Stimulated activated CD8-positive, alpha-beta memory T cell treated with anti-CD3 and anti-CD28 coated beads, Interleukin-12 subunit alpha, Interleukin-12 subunit beta, amount 100 ng/mL, for 24 hours (primary cell): ENCODE measurements at regions not wholly inside any gene's neighbourhood (a gene's known extent, or its start where the extent isn't known, plus 50 kb on each side); places are given as distances from the start of the nearest gene placed in this dataset.
"Not testable (repeated sequence)": the region's sequence is repeated elsewhere in the genome, so short reads cannot be mapped to it uniquely, and the experiment has no call there.

Experiments used
- DNase-seq: peaks from one replicate; pipeline ENCODE4 v3.0.0-alpha.2; 2020; ENCODE audit errors: extremely low read depth

DNA sequence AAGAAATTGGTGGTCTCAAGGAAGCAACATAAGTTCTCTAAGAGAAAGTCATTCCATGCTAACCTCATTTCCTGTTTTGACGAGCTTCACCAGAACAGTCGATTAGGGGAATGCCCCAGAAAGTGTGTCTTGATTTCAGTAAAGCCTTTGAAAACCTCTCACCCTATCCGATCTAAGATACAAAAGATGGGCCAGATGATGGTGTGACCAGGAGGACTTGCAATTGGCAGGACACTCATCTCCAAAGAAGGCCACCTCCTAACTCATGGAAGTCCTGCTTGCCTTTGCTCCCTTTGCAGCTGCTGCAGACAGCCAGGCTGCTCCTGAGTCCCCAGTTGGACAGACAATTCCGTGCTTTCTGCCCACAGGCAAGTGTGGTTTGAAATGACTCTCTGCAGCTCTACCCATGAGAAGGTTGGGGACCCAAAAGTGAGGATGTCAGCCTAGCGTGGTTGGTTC lies 304.2 kb downstream of the BCL2L11 start:
- not testable (repeated sequence) for DNase-seq

DNA sequence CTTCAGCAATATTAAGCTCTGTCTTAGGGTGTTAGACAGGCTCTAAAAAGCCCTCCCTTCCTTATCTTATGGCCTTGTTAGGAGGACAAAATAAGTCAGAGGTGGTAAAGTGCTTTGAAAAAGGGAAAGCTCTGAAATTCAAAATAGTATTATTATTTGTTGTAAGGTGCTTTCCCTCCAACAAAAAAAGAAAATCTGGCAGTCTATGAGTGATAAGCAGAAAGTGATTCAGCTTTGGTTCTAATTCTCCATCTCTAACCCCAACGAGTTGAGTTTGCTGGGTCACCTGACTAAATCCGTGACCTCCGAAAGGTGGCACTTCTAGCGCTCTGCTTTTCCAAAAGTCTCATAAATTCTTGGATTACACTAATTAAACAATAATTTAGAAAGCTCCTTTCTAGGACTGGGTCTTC lies 305.1 kb downstream of the BCL2L11 start:
- DNase-seq, result not testable (repeated sequence)

DNA sequence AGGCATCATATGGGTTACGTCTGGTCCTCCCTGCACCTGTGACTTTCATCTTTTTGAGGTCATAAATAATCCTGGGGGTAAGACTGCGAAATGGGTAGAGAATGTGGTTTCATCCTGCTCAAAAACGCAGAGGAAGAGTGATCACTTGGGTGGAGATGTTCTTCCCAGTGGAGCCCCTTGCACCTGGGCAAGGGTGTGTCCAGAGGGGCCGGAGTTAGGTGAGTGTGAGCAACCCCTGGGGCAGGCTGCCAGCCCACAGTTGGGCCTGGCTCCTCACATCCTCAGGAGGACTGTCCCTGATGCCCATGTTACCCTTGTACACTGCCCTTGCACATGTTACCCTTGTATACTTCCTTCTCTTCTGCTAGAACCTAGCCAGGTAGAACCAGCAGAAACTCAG lies 306.6 kb downstream of the BCL2L11 start:
- DNase-seq, result not testable (repeated sequence)

DNA sequence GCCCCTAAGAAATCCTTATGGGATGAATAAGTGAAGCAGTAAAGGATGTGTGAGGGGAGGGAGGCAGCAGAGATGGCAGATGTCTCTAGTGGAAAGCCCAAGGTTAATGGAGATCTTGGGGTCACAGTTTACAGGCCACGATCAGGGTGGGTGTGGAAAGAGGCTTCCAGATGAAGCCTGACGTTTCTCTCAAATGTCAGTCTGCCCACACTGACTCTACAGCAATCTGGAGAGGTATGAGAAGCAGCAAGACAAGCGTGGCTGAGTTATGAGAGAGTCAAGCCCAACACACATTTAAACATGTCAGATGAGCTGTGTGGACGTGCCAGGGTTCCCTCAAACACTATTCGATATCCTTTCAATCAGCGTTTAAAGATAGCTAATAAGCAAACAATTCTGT lies 308.2 kb downstream of the BCL2L11 start:
- not testable (repeated sequence) for DNase-seq

DNA sequence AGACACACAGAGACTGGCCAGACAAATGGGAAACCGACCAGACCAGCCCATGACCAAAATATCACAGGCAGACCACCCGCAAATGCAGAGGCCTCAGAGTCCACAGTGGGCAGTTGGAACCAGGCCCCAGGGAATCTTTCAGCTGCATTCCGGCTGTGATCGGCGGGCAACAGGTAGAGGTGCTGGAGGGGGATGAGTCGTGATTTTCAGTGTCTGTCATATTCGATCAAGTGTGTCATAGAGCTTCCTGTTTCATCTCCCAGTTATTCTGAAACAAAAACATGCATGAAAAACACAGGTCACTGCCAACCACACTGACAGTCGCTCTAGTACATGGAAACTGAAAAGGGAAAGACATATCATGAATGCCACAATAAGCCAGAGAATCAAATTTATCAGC lies 308.6 kb downstream of the BCL2L11 start:
- not testable (repeated sequence) for DNase-seq

DNA sequence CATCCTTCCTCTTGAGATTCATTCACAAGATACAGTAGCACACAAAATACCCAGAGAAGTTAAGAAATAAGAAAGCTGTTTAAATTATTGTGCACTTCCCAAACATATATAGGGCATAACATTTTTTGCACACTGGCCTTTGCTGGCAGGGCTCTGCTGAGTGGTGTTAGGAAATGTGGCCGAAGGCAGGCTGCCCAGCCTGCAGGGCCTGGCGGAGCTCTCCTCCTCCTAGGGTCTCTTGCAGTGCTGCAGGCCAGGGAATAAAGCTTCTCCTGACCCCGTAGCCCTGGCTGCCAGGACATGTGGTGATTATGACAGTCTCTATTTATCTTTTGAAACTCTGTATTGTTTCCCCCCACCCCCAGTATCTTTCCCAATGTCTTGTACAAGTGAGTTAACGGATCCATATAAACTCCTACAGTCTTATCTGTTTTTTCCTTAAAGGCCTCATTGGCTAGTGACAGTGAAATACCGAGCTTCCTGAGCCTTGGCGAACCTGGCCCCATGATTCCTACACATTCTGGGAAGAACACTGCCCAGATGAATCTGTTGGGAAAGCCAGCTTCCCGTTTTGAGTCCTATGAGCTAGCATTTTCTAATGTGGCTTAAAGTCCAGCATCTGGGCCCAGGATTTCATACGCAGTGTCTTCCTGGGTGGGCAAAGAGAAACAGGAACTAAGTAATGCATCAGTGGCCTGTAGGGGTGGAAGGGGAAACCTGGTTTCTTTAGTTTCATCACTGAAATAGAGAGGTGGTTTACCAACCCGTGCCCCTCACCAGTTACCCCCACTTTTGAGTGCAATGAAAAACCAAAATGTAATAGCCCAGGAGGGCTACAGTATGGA lies 310.3 kb downstream of the BCL2L11 start:
- DNase-seq, result not testable (repeated sequence)

DNA sequence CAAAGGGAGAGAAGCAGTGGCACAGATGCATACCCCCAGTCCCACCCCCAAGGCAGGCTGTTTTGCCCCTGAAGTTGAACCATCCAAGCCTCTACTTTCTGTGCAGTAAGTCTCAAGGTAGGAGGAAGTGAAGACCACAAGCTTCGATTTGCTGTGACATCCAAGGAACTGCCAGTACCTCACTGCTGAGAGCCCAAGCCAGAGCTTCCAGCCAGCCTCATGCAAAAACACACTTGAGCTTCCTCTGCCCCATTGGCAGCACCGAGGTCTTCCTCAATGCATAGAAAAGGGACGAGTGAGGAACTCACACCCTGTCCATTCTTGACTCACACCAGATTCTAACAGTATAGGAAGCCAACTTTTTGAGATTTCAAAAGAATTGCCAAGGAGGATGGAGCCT lies 311.7 kb downstream of the BCL2L11 start:
- not testable (repeated sequence) for DNase-seq

DNA sequence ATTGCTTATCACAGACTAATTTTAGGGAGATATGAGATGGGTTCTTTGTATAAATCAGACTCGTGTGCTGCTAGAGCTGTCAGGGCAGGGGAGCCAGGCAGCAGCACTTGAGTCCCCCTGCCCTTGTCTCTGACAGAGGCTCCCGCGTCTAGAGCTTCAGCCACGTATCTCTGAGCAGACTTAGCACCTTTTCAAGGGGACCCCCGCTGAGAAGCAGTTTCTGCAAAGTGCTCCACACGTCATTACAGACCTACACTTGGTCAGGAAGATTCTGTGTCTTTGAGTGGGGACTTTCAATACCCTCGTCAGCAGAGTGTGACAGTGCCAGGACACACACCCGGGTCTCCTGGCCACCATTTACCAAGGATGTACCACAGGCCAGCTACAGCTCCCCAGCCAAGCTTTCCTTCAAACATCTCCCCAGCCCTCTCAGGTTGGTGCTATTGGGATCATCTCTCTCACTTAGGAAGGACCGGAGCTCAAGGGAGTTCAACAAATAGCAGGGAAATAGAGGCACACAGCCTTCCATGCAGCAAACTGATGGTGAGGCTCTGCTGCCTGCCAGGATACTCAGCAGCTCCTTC lies 312.3 kb downstream of the BCL2L11 start:
- DNase-seq, result not testable (repeated sequence)

DNA sequence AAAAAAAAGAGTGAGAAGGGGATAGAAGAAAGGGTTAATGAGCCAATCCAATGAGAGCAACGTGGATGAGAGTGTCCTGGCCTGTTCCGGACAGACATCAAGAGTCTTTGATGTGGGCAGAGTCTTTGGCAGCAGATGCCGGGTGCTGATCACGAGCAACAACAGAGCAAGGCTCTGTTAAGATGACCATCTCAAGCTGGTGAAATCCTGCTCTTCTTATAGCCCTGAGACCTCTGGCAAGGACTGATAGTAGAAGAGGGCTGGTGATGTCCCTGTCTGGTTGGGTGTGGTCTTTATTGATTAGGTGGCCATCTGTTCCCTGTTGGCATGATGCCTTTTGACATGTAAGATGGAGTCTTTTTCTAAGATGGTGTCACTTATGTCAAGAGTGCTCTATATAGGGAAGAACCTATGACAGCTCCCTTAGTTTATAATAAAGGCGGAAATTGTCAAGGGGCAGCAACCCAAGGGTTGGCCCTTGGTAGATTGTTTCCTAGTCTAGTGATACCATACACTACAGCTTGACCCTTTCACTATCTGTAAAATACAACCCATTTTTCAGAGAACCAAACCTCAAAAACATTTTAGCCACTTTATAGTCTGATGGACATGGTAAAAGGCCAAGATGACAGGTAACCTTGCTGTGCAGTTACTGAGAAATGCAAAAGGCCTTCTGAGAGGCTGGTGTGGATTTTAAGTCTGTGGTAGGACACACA lies 313.3 kb downstream of the BCL2L11 start:
- DNase-seq, result not testable (repeated sequence)

DNA sequence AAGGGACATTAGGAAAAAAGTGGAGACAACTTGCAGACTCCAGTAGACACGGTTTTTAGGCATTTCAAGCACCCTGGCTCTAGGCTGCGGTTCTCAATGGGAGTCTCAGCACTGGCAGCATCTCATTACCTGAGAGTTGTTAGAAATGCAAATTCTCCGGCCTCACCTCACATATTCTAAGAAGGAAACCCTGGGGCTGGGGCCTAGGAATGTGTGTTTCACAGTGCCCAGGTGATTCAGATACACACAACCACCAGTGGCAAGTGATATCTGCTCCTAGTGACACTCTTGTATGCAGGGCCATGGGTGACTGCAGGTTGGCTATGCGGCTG lies 313.9 kb downstream of the BCL2L11 start:
- DNase-seq, result not testable (repeated sequence)

DNA sequence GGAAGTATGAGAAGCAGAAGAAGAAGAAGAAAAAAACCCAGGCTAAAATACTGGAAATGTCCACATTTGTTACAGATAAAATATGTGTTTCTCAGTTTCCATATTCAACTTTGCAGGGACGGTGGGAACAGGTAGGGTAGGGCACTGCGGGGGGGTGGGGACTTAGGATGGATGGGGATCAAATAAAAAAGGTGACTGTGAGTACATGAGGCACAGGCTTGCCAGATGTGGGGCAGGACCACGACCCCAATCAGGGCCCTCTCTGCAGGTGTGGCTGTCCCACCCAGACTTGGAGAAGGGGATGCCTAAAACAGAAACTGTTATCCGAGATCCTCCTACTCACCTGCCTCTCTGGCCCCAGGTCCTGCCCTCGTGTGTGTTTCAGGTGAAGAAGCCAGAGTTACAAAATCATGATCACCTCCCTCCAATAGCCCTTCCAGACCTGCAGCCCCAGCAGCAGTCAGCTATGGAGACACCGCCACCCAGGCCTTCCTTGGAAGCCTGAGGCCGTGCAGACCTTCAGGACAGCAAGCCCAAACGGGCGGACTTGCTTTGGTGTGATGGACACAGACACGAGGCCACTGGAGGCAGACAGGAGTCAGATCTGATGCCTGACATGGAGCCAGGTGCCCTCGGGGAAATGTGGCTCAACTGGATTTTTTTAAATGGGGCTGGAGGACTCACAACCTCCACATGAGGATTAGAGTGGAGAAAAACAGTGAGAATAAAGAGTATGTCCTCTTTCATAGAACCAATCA lies 315.0 kb downstream of the BCL2L11 start:
- DNase-seq, result not testable (repeated sequence)

DNA sequence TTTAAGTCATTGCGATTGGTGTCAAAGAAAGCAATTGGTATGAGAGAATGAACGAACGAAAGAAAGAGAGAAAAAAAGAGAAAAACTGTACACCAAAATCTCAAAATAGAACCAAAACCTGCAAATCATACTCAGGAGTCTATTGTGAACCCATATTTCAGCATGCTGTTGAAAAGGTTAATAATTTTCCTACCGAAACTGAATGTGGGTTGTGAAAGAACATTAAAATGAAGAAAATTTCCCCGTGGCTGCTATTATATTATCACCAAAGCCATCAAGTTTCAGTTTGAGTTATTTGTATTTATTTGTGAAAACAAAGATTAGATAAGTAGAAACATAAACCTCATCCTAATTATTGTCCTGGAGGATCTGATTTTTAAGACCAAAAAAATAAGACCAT lies 315.7 kb downstream of the BCL2L11 start:
- not testable (repeated sequence) for DNase-seq

DNA sequence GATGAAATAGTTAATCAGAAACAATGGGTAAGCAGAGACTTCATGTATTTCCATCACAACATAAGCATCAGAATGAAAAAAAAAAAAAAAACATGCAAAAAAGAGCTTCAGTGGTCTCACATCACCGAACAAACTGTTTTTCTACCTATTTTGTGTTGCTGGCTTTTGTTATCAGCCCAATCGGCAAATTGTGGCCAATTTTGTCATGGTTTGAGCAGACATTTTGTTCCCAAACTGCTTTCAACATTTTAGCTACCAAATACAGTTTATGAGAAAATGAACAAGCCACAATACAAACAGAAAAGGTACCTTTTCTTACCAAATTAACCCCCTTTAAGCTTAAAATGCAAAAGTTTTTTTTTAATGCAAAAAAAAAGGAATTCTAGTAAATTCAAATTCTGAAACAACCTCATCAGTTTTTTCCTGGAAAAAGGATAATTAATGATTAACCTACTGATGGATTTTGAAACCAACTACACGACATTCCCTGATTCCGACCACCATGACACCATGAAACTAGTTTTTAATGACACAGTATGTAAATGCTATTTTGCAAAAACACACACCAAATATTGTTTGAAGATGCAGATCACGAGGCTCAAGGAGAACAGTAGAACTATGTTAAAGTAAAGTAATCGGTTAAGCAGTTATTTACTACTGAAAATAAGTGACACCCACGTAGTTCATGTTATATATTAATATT lies 316.7 kb downstream of the BCL2L11 start:
- DNase-seq, result not testable (repeated sequence)

DNA sequence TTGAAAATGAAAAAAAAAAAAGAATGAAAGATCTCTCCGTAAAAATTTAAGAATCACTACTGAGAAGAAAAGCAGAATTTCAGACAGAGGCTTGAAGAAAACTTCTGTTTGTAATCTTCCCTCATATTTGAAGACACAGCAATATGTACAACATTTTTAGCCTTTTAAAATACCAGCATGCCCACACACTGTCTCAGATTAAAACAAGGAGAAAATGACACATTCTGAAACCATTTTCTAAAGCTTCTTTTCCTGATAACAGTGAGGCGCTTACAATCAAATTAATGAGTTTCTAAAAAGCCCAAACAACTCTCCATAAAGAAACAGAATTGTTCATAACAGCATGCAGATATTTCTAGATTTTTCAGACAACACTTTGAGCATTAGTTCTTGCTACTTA lies 317.4 kb downstream of the BCL2L11 start:
- not testable (repeated sequence) for DNase-seq

DNA sequence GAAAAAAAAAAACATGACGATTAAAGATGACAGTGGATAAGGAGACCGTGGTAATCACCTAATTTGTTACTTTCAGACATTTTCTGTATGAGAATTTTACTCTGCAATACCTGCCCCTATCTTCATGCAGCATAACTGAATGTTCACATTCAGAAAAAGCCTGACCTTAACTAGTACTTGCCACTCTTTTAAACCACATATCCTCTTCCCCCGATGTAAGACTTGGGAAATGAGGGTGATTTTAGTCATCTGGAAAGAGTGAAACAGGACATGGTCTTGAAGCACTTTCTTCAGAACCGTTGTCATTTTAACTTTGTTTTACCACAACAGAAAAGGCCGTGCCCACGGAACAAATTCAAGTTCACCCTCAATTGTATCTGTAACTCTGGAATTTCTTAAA lies 318.5 kb downstream of the BCL2L11 start:
- not testable (repeated sequence) for DNase-seq

DNA sequence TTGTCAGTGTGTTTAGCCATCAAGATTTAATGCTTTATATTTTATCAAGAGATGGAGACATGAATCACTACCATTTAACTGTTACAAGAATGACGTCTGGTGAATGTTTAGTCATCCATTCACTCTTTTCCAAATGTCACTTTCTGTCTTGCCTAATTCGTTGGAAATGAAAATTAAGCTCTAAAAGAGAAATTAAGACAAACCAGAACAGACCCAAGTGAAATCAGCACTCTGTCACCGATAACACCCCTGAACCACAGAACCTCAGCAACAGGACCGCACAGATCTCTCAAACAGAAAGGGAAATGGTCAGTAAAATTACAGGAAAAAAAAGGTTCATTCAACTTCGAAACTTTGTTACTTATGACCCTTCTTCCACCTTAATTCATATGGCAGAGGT lies 320.9 kb downstream of the BCL2L11 start:
- DNase-seq, result not testable (repeated sequence)

DNA sequence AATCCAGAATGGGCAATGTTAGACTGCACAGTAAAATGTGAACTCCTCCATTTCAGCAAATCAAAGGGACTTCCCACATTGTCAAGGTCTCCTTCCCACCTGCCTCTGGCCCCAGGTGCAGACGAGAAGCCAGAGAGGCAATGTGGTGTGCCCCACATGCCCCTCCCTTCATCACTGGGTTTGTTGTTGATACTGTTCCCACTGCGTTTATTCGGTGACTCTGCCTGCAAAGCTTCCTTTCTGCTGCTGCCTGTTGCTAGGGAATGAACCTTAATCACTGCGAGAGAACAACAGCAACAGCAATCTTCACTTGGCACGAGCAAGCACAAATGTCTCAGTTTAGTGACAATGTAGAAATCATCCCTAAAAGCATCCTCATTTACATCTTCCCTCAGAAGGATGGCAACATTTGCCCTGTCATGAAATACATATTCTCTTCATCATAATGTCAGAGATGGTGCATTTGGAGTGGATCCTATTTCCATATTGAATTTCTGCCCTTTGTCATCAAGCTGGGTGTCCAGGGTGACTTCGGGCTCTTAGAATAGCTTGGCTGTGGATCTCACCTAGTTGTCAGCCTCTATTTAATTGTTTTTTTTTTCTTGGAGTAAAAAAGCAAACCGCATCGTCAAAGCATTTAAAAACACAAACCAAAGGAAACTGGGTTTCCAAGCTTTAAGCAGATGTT lies 322.2 kb downstream of the BCL2L11 start:
- not testable (repeated sequence) for DNase-seq

DNA sequence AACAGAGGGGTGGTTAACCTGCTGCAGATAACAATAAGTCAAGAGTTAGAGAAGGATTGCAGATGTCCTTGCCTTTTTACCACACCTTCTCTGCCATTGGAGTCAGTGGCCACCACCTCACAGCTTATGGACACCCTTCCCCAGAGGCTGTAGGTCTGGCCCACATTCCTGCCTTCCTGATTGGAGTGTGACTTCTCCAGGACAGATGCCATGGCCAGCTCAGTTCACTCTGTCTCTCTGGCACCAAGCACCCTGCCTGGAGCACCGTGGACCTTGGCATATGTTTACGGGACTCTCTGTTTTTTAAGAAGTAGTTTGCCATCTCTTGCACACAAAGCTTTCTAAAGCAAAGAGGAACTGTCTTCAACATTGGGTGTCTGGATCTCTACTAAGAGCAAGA lies 323.8 kb downstream of the BCL2L11 start:
- not testable (repeated sequence) for DNase-seq

DNA sequence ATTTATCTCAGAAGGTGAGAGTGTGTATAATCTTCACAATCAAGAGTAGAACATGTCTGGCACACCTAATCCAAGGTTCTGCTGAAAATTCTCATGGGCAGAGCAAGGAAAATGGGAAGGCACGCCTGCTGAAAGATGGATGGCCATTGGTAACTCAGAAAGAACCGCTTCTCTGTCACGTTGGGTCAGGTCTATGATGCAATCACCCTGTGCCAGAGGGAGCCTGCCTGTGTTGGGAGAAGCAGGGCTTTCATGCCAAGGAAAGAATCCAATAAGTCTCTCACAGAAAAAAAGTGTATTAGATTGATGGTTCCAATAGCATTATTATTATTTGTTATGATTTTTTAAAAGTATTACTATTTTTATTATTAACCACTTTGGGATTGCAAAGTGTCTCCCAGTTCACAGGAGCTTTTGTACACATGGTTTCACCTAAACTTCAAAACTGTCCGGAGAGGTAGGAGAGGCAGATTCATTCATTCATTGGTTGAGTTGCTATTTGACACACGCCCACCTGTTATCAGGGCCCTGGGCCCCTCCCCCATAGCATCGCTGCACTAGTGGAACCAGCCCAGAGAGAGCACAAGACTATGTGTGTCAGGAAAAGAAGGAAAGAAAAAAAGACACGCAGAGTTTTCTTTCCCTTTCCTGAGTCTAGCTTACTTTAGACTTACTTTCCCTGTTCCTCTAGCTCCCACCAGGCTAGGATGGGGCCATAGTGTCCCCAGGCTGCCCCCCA lies 324.6 kb downstream of the BCL2L11 start:
- not testable (repeated sequence) for DNase-seq

DNA sequence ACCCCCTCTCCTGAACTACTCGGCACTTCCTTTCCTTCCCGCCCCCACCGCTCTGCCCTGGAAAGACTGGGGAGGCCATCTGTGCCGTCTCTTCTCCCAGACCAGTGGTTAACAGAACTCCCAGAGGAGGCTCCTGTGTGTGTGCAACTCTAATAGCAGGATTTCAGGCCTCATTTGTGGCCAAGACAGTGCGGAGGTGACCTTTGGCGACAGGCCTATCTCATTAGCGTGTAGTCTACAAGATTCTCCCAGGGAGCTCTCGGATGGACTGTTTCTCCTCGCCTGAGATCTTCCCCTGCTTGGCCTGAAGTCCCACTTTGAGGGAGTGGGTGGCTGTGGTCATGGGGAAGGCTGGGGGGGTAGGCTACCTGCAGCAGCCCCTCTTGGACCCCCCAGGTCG lies 325.2 kb downstream of the BCL2L11 start:
- not testable (repeated sequence) for DNase-seq
